ENCODE measurements at regions not wholly inside any gene's neighbourhood (a gene's known extent, or its start where the extent isn't known, plus 50 kb on each side); places are given as distances from the start of the nearest gene placed in this dataset.
A peak's percentile ranks its signal among the peaks of the same experiment; 100 is the strongest.
"Not testable (repeated sequence)": the region's sequence is repeated elsewhere in the genome, so short reads cannot be mapped to it uniquely, and the experiment has no call there.

GRCh38 chr5:122515210-122515609, 203.2 kb downstream of the SNCAIP start:
- POLR2A ChIA-PET; DNase-seq; H3F3A ChIP-seq (replicated peaks; ENCODE audit: insufficient read depth); H3K9me2 ChIP-seq; H4K20me1 ChIP-seq (ENCODE audit: insufficient read depth); H3K9me3 ChIP-seq; H3K36me3 ChIP-seq (replicated peaks in 1 of 2; ENCODE audit: control insufficient read depth in 1 of 2, insufficient read depth in 2 of 2, low read length in 1 of 2); H3K4me2 ChIP-seq; H3K27ac ChIP-seq (ENCODE audit: low read depth in 2 of 2, low read length in 1 of 2); H2AFZ ChIP-seq (ENCODE audit: low read depth); H3K79me2 ChIP-seq (ENCODE audit: insufficient read depth); H3K4me1 ChIP-seq (ENCODE audit: control insufficient read depth in 1 of 2, insufficient read depth in 2 of 2, low read depth in 1 of 2, low read length in 1 of 2); H3K4me3 ChIP-seq (ENCODE audit: low read depth in 2 of 2, low read length in 1 of 2); H3K9ac ChIP-seq; H3K27me3 ChIP-seq (ENCODE audit: insufficient read depth): not testable (repeated sequence)
- WGBS (ENCODE audit: low lambda C conversion rate): 86% methylated on average over 21 of the region's 23 CpGs
- CTCF ChIA-PET: interaction anchor here (1.9 kb wide), 1 partner anchor 830 kb away, joined by 9 read pairs; no protein-coding TSS in a partner anchor

DNA sequence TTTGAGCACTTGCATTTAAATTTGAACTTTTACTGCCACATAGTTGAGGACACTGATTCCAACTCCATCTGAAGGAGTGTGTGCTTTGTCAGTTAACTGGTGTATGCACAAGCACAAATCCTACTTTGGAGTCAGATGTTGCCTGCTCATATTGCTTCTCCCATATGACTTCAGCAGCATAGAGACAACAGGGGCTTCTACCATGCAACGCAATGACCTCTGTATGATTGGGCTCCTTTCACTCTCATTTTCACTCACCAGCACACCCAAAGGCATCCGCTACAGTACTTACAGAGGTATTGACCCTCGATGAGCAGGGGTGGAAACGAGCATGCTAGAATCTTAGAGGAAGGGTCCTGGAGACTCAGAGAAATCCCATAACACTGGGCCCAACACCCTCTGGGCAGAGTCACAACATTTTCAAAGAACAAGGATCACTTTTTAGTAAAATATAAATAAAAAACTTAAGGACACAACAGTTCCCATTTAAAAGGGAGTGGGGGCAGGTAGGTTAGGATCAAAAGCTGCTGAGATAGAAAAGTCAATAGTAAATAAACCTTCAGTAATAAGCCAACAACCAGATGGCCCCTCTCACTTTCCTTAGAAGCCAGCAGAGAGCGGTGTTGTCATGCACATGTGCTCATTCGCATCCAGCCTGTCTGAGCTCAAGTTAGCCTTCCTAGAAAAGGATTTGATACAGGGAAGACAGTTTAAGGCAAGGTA, 203.8 kb downstream of the SNCAIP start:
- Histone ChIP-seq H3K4me1 (ENCODE audit: control insufficient read depth in 1 of 2, insufficient read depth in 2 of 2, low read depth in 1 of 2, low read length in 1 of 2) (no peaks in the 10 kb centered on the region), H3K27ac (ENCODE audit: low read depth in 2 of 2, low read length in 1 of 2) (no peak overlapping the region), H3K27me3 (ENCODE audit: insufficient read depth) (no peaks in the 10 kb centered on the region), H4K20me1 (ENCODE audit: insufficient read depth) (no peaks in the 10 kb centered on the region), H2AFZ (ENCODE audit: low read depth) (no peak overlapping the region), H3F3A (replicated peaks; ENCODE audit: insufficient read depth) (no peaks in the 10 kb centered on the region), H3K9me3 (no peaks in the 10 kb centered on the region), H3K4me2 (no peak overlapping the region), H3K36me3 (replicated peaks in 1 of 2; ENCODE audit: control insufficient read depth in 1 of 2, insufficient read depth in 2 of 2, low read length in 1 of 2) (no peaks in the 10 kb centered on the region), H3K79me2 (ENCODE audit: insufficient read depth) (no peaks in the 10 kb centered on the region), H3K9me2 (no peaks in the 10 kb centered on the region), H3K4me3 (ENCODE audit: low read depth in 2 of 2, low read length in 1 of 2) (no peak overlapping the region; a peak in 1 of 4 replicates), H3K9ac (no peak overlapping the region)
- DNase-seq: peak; percentile 71
- WGBS (ENCODE audit: low lambda C conversion rate): 23% methylated on average over 6 of the region's 6 CpGs
- ChIA-PET CTCF (interaction anchor here (0.6 to 1.9 kb wide), 44 partner anchors 8 to 1095 kb away, joined by 3 to 14 read pairs (median 4); partner anchors contain the start of genes PRDM6 and SNX2), POLR2A (no interaction called here)
- no peak for TF ChIP-seq TAF1 (IDR thresholded peaks at IDR 0.05; ENCODE audit: borderline replicate concordance, low read depth, low read length)
- TF ChIP-seq TEAD4 (IDR thresholded peaks at IDR 0.05; ENCODE audit: borderline replicate concordance, insufficient read depth): no peak
- TF ChIP-seq, protein P1, sequence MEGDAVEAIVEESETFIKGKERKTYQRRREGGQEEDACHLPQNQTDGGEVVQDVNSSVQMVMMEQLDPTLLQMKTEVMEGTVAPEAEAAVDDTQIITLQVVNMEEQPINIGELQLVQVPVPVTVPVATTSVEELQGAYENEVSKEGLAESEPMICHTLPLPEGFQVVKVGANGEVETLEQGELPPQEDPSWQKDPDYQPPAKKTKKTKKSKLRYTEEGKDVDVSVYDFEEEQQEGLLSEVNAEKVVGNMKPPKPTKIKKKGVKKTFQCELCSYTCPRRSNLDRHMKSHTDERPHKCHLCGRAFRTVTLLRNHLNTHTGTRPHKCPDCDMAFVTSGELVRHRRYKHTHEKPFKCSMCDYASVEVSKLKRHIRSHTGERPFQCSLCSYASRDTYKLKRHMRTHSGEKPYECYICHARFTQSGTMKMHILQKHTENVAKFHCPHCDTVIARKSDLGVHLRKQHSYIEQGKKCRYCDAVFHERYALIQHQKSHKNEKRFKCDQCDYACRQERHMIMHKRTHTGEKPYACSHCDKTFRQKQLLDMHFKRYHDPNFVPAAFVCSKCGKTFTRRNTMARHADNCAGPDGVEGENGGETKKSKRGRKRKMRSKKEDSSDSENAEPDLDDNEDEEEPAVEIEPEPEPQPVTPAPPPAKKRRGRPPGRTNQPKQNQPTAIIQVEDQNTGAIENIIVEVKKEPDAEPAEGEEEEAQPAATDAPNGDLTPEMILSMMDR (IDR thresholded peaks at IDR 0.05): peak; percentile 83
- 0 out of 2 replicates have a peak, but pooled peaks have one; percentile 19 for TF ChIP-seq RCOR1 (IDR thresholded peaks at IDR 0.05; ENCODE audit: low read length)
- TF ChIP-seq ZBTB33 (IDR thresholded peaks at IDR 0.05; ENCODE audit: borderline replicate concordance, low read depth): no peak
- TF ChIP-seq CHD2 (IDR thresholded peaks at IDR 0.05; ENCODE audit: low read length, partially characterized antibody): no peak
- TF ChIP-seq SMC3 (IDR thresholded peaks at IDR 0.05; ENCODE audit: low read depth, low read length): peak; percentile 90
- TF ChIP-seq RAD21 (IDR thresholded peaks at IDR 0.05; ENCODE audit: low read length): peak; percentile 98
